OCI-LY7 (cell line): ENCODE measurements at regions not wholly inside any gene's neighbourhood (a gene's known extent, or its start where the extent isn't known, plus 50 kb on each side); places are given as distances from the start of the nearest gene placed in this dataset.

Experiments used
- BruUV-seq: library from RNA; stranded (reverse); fragments of 400-500 nt; replicated peaks from 2 replicates; lab custom pipeline; 2021; lab: Mats Ljungman, UMichigan
- CTCF ChIA-PET: fragments of 300-600 bp; sonication (Branson Sonifier 250); formaldehyde crosslinking; loops from one replicate; lab custom pipeline; 2022; ENCODE audit warnings: antibody characterized with exemption; ENCODE audit not compliant: unreplicated experiment; lab: Charles Lee
- POLR2A ChIA-PET: fragments of 300-600 bp; sonication (Branson Sonifier 250); formaldehyde crosslinking; loops from one replicate; lab custom pipeline; 2022; ENCODE audit warnings: antibody characterized with exemption; lab: Charles Lee
- DNase-seq: peaks from one replicate; pipeline ENCODE4 v3.0.0-alpha.2; 2015; ENCODE audit warnings: low spot score
- H2AFZ ChIP-seq: fragments of 200-600 bp; sonication (generic), shearing (Covaris generic); 2 replicates; pipeline ENCODE4 v1.6.1; 2014; ENCODE audit warnings: mild to moderate bottlenecking, antibody characterized with exemption, low read length, moderate library complexity
- H3K27ac ChIP-seq: fragments of 200-600 bp; sonication (generic); 2 replicates; pipeline ENCODE4 v1.5.1; 2014; ENCODE audit warnings: mixed run types, low read depth, mild to moderate bottlenecking, moderate library complexity, low read length, inconsistent platforms; ENCODE audit not compliant: poor library complexity, severe bottlenecking
- H3K36me3 ChIP-seq: fragments of 200-600 bp; sonication (generic); 2 replicates; pipeline ENCODE4 v1.6.1; 2014; ENCODE audit warnings: mild to moderate bottlenecking, antibody characterized with exemption, low read length, moderate library complexity, mixed read lengths; ENCODE audit not compliant: insufficient read depth
- H3K4me1 ChIP-seq: fragments of 200-600 bp; sonication (generic); 2 replicates; pipeline ENCODE4 v1.5.1; 2014; ENCODE audit warnings: mild to moderate bottlenecking, low read length; ENCODE audit not compliant: insufficient read depth, poor library complexity, severe bottlenecking
- H3K4me2 ChIP-seq: fragments of 200-600 bp; sonication (generic); 2 replicates; pipeline ENCODE4 v1.6.1; 2014; ENCODE audit warnings: mild to moderate bottlenecking, low read length
- H3K4me3 ChIP-seq: fragments of 200-600 bp; sonication (generic); 2 replicates; pipeline ENCODE4 v1.5.1; 2014; ENCODE audit warnings: mild to moderate bottlenecking, low read depth, low read length; ENCODE audit not compliant: poor library complexity, severe bottlenecking
- H3K79me2 ChIP-seq: fragments of 200-600 bp; sonication (generic); 2 replicates; pipeline ENCODE4 v1.6.1; 2016; ENCODE audit warnings: low read depth, mild to moderate bottlenecking, low read length, moderate library complexity, mixed read lengths; ENCODE audit not compliant: insufficient read depth
- H3K9me2 ChIP-seq: fragments of 200-600 bp; sonication (generic); 2 replicates; pipeline ENCODE4 v1.6.1; 2016; ENCODE audit warnings: mild to moderate bottlenecking, low read length, mixed read lengths; ENCODE audit not compliant: insufficient read depth
- H3K9me3 ChIP-seq: fragments of 200-600 bp; sonication (generic); 2 replicates; pipeline ENCODE4 v1.6.1; 2014; ENCODE audit warnings: mild to moderate bottlenecking, mixed run types, low read length, mixed read lengths
- H4K20me1 ChIP-seq: fragments of 200-600 bp; sonication (generic); 2 replicates; pipeline ENCODE4 v1.6.1; 2014; ENCODE audit warnings: mild to moderate bottlenecking, antibody characterized with exemption, low read length, moderate library complexity, mixed read lengths; ENCODE audit not compliant: insufficient read depth
- EZH2phosphoT487 ChIP-seq: fragments of 200-600 bp; sonication (generic); IDR thresholded peaks from 2 replicates; pipeline ENCODE4 v1.6.1; 2018; ENCODE audit warnings: low read depth, borderline replicate concordance, mild to moderate bottlenecking, mixed run types, antibody characterized with exemption, low read length, moderate library complexity, mixed read lengths
- intact Hi-C: fragments of 100-400 bp; cut with micrococcal nuclease; formaldehyde crosslinking; loops from one replicate; pipeline ENCODE4 v1.10.0; 2022; ENCODE audit not compliant: unreplicated experiment
- TF ChIP-seq, protein P1 (sequence below): fragments of 200-600 bp; sonication (generic); conservative IDR thresholded peaks from 2 replicates; pipeline ENCODE4 v1.5.1; 2014; ENCODE audit warnings: mild to moderate bottlenecking, antibody characterized with exemption, low read length, moderate library complexity, mixed read lengths

DNA sequence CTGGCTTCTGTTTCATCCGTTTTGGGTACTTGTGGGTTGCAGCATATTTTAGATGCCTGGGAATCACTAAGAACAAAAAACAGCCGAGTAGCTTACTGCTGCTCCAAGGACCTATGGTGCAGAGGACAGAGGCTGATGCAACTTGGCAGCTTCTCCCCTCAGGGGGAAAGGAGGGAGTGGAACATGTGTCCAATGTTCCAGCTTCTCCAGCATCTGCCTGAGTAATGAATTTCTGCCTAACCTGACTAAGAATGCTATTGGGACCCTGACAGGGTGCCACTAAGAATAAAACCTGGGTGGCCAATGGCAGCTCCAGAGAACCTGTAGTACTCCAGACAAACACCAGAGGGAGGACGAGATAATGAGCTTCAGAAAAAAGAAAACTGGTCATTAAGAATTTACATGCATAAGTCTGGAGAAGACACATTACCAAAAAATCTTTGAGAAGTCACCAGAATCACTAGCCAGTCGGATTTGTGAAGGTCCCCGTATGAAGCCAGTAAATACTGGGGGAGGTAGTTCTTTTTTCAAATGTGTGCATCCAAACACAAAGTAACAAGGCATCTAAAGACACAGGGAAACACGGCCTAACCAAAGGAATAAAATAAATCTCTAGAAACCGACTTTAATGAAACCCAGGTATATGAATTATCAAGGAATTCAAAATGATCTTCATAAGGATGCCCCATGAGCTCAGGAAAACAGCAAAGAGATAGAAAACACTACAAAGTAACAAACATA, 293.5 kb downstream of the HINT1 start:
- no peak overlapping the region for H2AFZ ChIP-seq
- no peaks in the 10 kb centered on the region for H3K4me1 ChIP-seq
- no peaks in the 10 kb centered on the region for H3K79me2 ChIP-seq
- TF ChIP-seq, protein P1, sequence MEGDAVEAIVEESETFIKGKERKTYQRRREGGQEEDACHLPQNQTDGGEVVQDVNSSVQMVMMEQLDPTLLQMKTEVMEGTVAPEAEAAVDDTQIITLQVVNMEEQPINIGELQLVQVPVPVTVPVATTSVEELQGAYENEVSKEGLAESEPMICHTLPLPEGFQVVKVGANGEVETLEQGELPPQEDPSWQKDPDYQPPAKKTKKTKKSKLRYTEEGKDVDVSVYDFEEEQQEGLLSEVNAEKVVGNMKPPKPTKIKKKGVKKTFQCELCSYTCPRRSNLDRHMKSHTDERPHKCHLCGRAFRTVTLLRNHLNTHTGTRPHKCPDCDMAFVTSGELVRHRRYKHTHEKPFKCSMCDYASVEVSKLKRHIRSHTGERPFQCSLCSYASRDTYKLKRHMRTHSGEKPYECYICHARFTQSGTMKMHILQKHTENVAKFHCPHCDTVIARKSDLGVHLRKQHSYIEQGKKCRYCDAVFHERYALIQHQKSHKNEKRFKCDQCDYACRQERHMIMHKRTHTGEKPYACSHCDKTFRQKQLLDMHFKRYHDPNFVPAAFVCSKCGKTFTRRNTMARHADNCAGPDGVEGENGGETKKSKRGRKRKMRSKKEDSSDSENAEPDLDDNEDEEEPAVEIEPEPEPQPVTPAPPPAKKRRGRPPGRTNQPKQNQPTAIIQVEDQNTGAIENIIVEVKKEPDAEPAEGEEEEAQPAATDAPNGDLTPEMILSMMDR: peak; percentile 75
- TF ChIP-seq EZH2phosphoT487: no peak
- intact Hi-C loops: loop anchor here (2.0 to 10.0 kb wide), 3 partner anchors 236 to 545 kb away; no protein-coding TSS in a partner anchor
- no peak overlapping the region for H3K4me2 ChIP-seq
- no peak overlapping the region for H3K27ac ChIP-seq
- peak; percentile 30 for DNase-seq
- no TSS peak for BruUV-seq
- H4K20me1 ChIP-seq: no peaks in the 10 kb centered on the region
- no peaks in the 10 kb centered on the region for H3K36me3 ChIP-seq
- CTCF ChIA-PET: interaction anchor here (0.9 kb wide), 1 partner anchor 9 kb away, joined by 3 read pairs; no protein-coding TSS in a partner anchor
- no peaks in the 10 kb centered on the region for H3K9me3 ChIP-seq
- POLR2A ChIA-PET: interaction anchor here (0.5 to 1.3 kb wide), 5 partner anchors 10 to 537 kb away, joined by 3 to 5 read pairs (median 4); no protein-coding TSS in a partner anchor
- no peak overlapping the region for H3K4me3 ChIP-seq
- H3K9me2 ChIP-seq: no peaks in the 10 kb centered on the region

DNA sequence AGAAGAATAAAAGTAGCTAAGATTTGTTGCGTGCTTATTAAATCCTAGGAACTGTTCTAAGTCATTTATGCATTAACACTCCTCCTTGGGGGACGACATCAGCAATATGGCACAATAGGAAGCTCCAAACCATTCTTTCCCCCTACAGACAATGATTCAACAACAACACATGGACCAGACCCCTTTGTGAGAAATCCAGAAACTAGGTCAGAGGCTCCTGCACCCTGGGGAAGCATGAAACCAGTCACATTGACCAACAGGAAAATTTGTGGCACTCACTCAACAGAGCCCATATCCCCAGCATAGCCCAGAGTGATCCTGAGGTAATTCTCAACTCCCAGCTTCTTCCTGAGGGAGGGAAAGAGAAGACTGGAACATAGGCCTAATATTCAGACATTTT, 294.4 kb downstream of the HINT1 start:
- Histone ChIP-seq H3K27ac (no peak overlapping the region), H3K9me3 (no peaks in the 10 kb centered on the region), H2AFZ (no peak overlapping the region), H3K4me2 (no peak overlapping the region), H4K20me1 (no peaks in the 10 kb centered on the region), H3K9me2 (no peaks in the 10 kb centered on the region), H3K36me3 (no peaks in the 10 kb centered on the region), H3K4me1 (no peaks in the 10 kb centered on the region), H3K79me2 (no peaks in the 10 kb centered on the region), H3K4me3 (no peak overlapping the region)
- no TSS peak for BruUV-seq
- TF ChIP-seq EZH2phosphoT487: no peak
- TF ChIP-seq, protein P1: no peak
- intact Hi-C loops: loop anchor here (2.0 to 10.0 kb wide), 3 partner anchors 237 to 546 kb away; no protein-coding TSS in a partner anchor
- POLR2A ChIA-PET: interaction anchor here (0.7 to 1.2 kb wide), 2 partner anchors 504 to 511 kb away, joined by 4 to 5 read pairs; no protein-coding TSS in a partner anchor
- CTCF ChIA-PET: no interaction called here
- DNase-seq: no peak
